NCI-H1694 treated with DMSO at 0.1 percent for 48 hours (cell line): ENCODE measurements at regions not wholly inside any gene's neighbourhood (a gene's known extent, or its start where the extent isn't known, plus 50 kb on each side); places are given as distances from the start of the nearest gene placed in this dataset.

Source experiments
- DNase-seq: peaks from one replicate; lab custom pipeline; 2025; lab: John Stamatoyannopoulos, UW

- DNase-seq = peak; percentile 6
Observed at GRCh38 chr1:36743286-36744005, 260.7 kb upstream of the CSF3R start.

- no peak for DNase-seq
Observed at GRCh38 chr1:36741066-36741465, 258.4 kb upstream of the CSF3R start.

GRCh38 chr1:36740446-36740845, 257.7 kb upstream of the CSF3R start:
- no peak for DNase-seq

GRCh38 chr1:36739703-36740289, 257.1 kb upstream of the CSF3R start:
- no peak for DNase-seq

- no peak for DNase-seq
Observed at GRCh38 chr1:36738245-36738644, 255.5 kb upstream of the CSF3R start.

- peak; percentile 34 for DNase-seq
Observed at GRCh38 chr1:36737767-36738166, 255.1 kb upstream of the CSF3R start.

- DNase-seq = no peak
Observed at GRCh38 chr1:36737038-36737555, 254.4 kb upstream of the CSF3R start.

GRCh38 chr1:36735939-36736730, 253.4 kb upstream of the CSF3R start:
- no peak for DNase-seq

GRCh38 chr1:36735436-36735835, 252.7 kb upstream of the CSF3R start:
- DNase-seq = no peak

GRCh38 chr1:36734356-36734755, 251.6 kb upstream of the CSF3R start:
- no peak for DNase-seq

GRCh38 chr1:36733748-36734147, 251.0 kb upstream of the CSF3R start:
- DNase-seq = no peak

GRCh38 chr1:36732015-36732356, 249.3 kb upstream of the CSF3R start:
- no peak for DNase-seq

- DNase-seq = no peak
Observed at GRCh38 chr1:36731226-36732014, 248.7 kb upstream of the CSF3R start.

- no peak for DNase-seq
Observed at GRCh38 chr1:36730599-36730998, 247.9 kb upstream of the CSF3R start.

- no peak for DNase-seq
Observed at GRCh38 chr1:36729716-36730510, 247.2 kb upstream of the CSF3R start.

- DNase-seq = peak; percentile 29
Observed at GRCh38 chr1:36729289-36729688, 246.6 kb upstream of the CSF3R start.

- no peak for DNase-seq
Observed at GRCh38 chr1:36728846-36729245, 246.1 kb upstream of the CSF3R start.

GRCh38 chr1:36728051-36728450, 245.3 kb upstream of the CSF3R start:
- DNase-seq = no peak

- DNase-seq = no peak
Observed at GRCh38 chr1:36725151-36725550, 242.4 kb upstream of the CSF3R start.

GRCh38 chr1:36723813-36724212, 241.1 kb upstream of the CSF3R start:
- no peak for DNase-seq

- DNase-seq = no peak
Observed at GRCh38 chr1:36722871-36723270, 240.2 kb upstream of the CSF3R start.
